ENCODE measurements at regions not wholly inside any gene's neighbourhood (a gene's known extent, or its start where the extent isn't known, plus 50 kb on each side); places are given as distances from the start of the nearest gene placed in this dataset.

DNA sequence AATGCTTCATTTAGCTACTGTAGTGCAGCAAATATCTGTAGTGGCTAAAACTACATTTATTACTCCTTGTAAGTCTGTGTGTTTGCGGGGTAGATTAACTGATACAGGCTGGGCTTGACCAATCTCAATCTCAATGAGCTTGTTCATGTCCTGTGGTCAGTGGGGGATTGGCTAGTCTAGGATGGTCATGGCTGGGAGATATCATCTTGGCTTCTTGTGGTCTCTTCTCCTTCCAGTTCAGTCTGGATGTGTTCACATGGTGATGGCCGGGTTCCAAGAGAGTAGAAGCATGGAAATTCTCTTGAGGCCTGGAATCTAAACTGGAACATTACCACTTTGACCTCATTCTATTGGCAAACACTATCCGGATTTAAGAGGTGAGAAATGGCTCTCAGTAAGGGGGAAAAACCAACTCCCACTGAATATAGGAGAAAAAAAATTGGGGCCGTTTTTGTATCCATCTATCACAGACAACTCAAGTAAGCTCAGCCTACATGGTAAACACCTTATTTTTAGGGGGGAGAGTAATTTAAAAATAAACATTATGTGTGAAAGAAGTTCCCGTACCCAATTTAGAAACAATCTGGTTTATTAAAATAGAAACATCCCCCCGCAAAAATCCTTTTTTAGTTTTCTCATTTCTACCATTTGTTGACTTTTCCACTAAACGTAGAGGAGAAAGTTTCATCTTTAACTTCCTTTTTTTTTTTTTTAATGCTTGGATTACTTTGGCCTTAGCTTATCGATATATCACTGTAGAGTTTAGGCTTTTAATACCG lies 284.9 kb upstream of the TBC1D5 start:
- TF ChIP-seq TAF1 (IDR thresholded peaks at IDR 0.05; ENCODE audit: low read depth) (no peak), FOXM1 (IDR thresholded peaks at IDR 0.05; ENCODE audit: borderline replicate concordance, low read depth) (no peak), NFIC (IDR thresholded peaks at IDR 0.05) (no peak)
- TF ChIP-seq, protein P1, sequence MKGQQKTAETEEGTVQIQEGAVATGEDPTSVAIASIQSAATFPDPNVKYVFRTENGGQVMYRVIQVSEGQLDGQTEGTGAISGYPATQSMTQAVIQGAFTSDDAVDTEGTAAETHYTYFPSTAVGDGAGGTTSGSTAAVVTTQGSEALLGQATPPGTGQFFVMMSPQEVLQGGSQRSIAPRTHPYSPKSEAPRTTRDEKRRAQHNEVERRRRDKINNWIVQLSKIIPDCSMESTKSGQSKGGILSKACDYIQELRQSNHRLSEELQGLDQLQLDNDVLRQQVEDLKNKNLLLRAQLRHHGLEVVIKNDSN (IDR thresholded peaks at IDR 0.05), result no peak

DNA sequence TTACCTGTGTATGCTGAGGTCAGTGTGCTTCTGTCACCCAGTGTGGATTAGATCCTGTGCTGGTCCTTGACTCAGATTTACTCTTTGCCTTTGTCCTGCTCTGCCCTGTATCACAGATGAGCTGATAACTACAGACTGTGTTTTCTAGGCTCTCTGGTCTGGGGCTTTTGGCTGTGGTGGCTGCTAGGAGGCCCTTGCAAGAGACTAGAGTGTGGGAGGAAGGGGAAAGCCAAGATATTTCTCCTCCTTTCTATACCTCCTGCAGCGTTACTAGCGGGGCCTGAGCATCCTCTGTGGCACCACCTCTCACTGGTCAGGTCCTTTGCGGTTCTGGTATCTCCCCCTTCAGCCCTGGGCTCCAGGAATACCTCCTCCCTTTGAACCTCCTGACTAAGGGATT lies 282.3 kb upstream of the TBC1D5 start:
- no peak for TF ChIP-seq YY1 (IDR thresholded peaks at IDR 0.05; ENCODE audit: low read depth)
- TF ChIP-seq EGR1 (IDR thresholded peaks at IDR 0.05), result no peak
- no peak for TF ChIP-seq ZBTB7A (IDR thresholded peaks at IDR 0.05; ENCODE audit: low read depth)
- no peak for TF ChIP-seq FOXM1 (IDR thresholded peaks at IDR 0.05; ENCODE audit: borderline replicate concordance, low read depth)
- no peak for TF ChIP-seq NFIC (IDR thresholded peaks at IDR 0.05)
- no peak for TF ChIP-seq CREB1 (IDR thresholded peaks at IDR 0.05; ENCODE audit: low read depth)
- TF ChIP-seq TAF1 (IDR thresholded peaks at IDR 0.05; ENCODE audit: low read depth), result no peak
- no peak for TF ChIP-seq RAD21 (IDR thresholded peaks at IDR 0.05; ENCODE audit: low read depth)
- TF ChIP-seq, protein P2, sequence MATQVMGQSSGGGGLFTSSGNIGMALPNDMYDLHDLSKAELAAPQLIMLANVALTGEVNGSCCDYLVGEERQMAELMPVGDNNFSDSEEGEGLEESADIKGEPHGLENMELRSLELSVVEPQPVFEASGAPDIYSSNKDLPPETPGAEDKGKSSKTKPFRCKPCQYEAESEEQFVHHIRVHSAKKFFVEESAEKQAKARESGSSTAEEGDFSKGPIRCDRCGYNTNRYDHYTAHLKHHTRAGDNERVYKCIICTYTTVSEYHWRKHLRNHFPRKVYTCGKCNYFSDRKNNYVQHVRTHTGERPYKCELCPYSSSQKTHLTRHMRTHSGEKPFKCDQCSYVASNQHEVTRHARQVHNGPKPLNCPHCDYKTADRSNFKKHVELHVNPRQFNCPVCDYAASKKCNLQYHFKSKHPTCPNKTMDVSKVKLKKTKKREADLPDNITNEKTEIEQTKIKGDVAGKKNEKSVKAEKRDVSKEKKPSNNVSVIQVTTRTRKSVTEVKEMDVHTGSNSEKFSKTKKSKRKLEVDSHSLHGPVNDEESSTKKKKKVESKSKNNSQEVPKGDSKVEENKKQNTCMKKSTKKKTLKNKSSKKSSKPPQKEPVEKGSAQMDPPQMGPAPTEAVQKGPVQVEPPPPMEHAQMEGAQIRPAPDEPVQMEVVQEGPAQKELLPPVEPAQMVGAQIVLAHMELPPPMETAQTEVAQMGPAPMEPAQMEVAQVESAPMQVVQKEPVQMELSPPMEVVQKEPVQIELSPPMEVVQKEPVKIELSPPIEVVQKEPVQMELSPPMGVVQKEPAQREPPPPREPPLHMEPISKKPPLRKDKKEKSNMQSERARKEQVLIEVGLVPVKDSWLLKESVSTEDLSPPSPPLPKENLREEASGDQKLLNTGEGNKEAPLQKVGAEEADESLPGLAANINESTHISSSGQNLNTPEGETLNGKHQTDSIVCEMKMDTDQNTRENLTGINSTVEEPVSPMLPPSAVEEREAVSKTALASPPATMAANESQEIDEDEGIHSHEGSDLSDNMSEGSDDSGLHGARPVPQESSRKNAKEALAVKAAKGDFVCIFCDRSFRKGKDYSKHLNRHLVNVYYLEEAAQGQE (IDR thresholded peaks at IDR 0.05; ENCODE audit: low read depth), result no peak
- TF ChIP-seq EP300 (IDR thresholded peaks at IDR 0.05; ENCODE audit: borderline replicate concordance), result no peak
- TF ChIP-seq TEAD4 (IDR thresholded peaks at IDR 0.05), result no peak
- TF ChIP-seq, protein P3, sequence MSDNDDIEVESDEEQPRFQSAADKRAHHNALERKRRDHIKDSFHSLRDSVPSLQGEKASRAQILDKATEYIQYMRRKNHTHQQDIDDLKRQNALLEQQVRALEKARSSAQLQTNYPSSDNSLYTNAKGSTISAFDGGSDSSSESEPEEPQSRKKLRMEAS (IDR thresholded peaks at IDR 0.05), result no peak
- TF ChIP-seq, protein P1 (IDR thresholded peaks at IDR 0.05), result no peak
- TF ChIP-seq TCF12 (IDR thresholded peaks at IDR 0.05; ENCODE audit: low read depth), result no peak
- TF ChIP-seq CEBPB (IDR thresholded peaks at IDR 0.05), result no peak

DNA sequence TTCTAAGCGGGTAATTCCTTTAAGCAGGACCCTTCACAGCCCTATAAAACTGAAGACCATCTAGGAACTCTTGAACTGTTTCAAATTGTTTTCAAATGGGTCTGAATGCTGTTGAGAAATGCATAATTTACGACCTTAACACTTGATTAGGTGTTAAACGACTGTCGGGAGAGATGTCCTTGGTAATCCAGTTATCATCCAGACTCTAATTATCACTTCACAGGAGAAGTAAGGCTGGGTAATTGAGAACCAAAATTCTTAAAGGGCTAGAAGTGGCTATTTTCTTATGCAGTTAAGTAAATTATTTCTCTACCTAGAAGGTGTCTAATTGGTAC lies 276.7 kb upstream of the TBC1D5 start:
- TF ChIP-seq TEAD4 (IDR thresholded peaks at IDR 0.05) (no peak), CEBPB (IDR thresholded peaks at IDR 0.05) (no peak), FOXM1 (IDR thresholded peaks at IDR 0.05; ENCODE audit: borderline replicate concordance, low read depth) (no peak), CREB1 (IDR thresholded peaks at IDR 0.05; ENCODE audit: low read depth) (no peak), EGR1 (IDR thresholded peaks at IDR 0.05) (no peak), NFIC (IDR thresholded peaks at IDR 0.05) (no peak), ZBTB7A (IDR thresholded peaks at IDR 0.05; ENCODE audit: low read depth) (no peak), TAF1 (IDR thresholded peaks at IDR 0.05; ENCODE audit: low read depth) (no peak), TCF12 (IDR thresholded peaks at IDR 0.05; ENCODE audit: low read depth) (no peak), RAD21 (IDR thresholded peaks at IDR 0.05; ENCODE audit: low read depth) (no peak), EP300 (IDR thresholded peaks at IDR 0.05; ENCODE audit: borderline replicate concordance) (no peak), YY1 (IDR thresholded peaks at IDR 0.05; ENCODE audit: low read depth) (no peak)
- TF ChIP-seq, protein P1 (IDR thresholded peaks at IDR 0.05), result no peak
- TF ChIP-seq, protein P3 (IDR thresholded peaks at IDR 0.05), result no peak
- TF ChIP-seq, protein P2 (IDR thresholded peaks at IDR 0.05; ENCODE audit: low read depth), result no peak

DNA sequence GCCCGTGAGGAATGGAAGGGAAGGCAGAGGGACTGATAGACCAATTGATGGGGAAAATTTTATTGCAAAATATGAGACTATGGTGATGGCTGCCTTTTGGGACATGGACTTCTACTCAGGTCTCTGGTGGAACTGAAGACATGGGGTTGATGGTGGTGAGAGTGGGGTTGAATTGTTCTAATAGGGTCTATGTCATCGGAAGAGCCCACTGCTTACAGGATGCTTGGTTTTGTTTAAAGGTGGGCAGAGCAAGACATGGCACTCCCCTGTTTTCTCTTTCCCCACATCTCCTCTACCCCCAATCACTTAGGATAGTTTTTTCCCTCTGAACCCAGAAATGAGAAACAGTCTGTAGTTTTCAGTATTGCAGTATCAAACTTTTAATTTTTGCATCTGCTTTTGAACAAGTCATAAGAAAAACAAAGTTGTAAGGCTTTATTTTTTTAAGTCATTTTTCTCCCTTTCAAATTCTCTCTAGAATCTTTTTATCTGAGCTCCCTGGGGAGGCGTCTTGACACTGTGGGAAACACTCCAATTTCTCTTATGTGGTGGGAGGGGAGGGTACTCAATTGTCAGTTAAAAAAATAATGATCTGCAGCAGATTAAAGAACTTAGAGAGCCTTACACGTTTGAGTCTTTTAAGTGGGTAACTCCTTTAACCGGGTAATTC lies 276.2 kb upstream of the TBC1D5 start:
- TF ChIP-seq, protein P3 (IDR thresholded peaks at IDR 0.05), result no peak
- TF ChIP-seq EP300 (IDR thresholded peaks at IDR 0.05; ENCODE audit: borderline replicate concordance) (no peak), ZBTB7A (IDR thresholded peaks at IDR 0.05; ENCODE audit: low read depth) (no peak), NFIC (IDR thresholded peaks at IDR 0.05) (no peak), YY1 (IDR thresholded peaks at IDR 0.05; ENCODE audit: low read depth) (no peak), EGR1 (IDR thresholded peaks at IDR 0.05) (no peak), FOXM1 (IDR thresholded peaks at IDR 0.05; ENCODE audit: borderline replicate concordance, low read depth) (no peak), TAF1 (IDR thresholded peaks at IDR 0.05; ENCODE audit: low read depth) (no peak), TEAD4 (IDR thresholded peaks at IDR 0.05) (no peak), RAD21 (IDR thresholded peaks at IDR 0.05; ENCODE audit: low read depth) (no peak)
- TF ChIP-seq, protein P1 (IDR thresholded peaks at IDR 0.05), result no peak

Measured in Ishikawa (cell line).